Left lobe of liver (tissue), 2 donors: ENCODE measurements at regions not wholly inside any gene's neighbourhood (a gene's known extent, or its start where the extent isn't known, plus 50 kb on each side); places are given as distances from the start of the nearest gene placed in this dataset.

Source experiments
- ATAC-seq: fragments of 200-7000 bp; cut with Tn5 transposase; one replicate; pipeline ENCODE4 v1.9.1; 2020; ENCODE audit warnings: mild to moderate bottlenecking, moderate library complexity
- DNase-seq: peaks from one replicate; pipeline ENCODE4 v3.0.0-alpha.2; 2020; ENCODE audit warnings: low spot score
- donor health status: DM: no; HTN: no; CAD: no; lungs with moderate emphysema.
- donor health status: DM: no; HTN: yes; CAD: no.

DNA sequence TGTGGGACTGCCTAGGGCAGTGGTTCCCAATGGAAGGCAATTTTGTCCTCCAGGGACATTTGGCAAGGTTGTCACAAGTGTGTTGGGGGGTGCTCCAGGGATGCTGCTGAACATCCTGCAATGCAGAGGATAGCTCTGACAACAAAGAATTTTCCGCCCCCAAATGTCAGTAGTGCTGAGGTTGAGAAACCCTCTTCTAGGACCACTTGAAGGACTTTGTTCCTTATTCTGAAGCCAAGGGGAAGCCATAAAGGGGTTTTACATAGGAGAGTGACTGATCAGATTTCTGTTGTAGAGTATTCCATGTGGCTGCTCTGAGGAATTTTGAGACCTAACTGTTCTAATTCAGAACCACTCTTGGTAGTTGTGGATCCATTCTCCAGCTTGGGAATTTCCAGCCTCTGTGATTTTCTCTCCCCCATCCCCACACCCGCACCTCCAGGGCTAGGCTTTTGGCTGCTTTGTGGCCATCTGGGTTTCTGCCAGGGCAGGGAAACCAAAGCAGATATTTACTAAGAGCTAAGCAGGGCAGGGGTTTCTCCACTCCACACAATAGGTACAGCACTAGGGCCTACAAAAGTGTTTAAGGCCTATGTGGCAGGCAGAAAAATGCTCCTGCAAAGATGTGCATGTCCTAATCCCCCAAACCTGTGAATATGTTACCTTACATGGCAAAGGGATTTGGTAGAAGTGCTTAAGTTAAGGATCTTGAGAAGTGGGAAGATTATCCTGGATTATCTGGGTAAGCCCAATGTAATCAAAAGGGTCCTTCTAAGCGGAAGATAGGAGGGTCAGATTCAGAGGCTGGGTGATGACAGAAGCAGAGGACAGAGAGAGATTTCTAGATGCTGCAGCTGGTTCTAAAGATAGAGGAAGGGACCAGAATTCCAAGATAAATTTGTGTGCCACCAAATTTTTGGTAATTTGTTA is 135.4 kb downstream of the TMEM17 start:
- no peak for ATAC-seq
- DNase-seq, result no peak

GRCh38 chr2:62369541-62370202 is 136.3 kb downstream of the TMEM17 start:
- DNase-seq, result no peak
- no peak for ATAC-seq

DNA sequence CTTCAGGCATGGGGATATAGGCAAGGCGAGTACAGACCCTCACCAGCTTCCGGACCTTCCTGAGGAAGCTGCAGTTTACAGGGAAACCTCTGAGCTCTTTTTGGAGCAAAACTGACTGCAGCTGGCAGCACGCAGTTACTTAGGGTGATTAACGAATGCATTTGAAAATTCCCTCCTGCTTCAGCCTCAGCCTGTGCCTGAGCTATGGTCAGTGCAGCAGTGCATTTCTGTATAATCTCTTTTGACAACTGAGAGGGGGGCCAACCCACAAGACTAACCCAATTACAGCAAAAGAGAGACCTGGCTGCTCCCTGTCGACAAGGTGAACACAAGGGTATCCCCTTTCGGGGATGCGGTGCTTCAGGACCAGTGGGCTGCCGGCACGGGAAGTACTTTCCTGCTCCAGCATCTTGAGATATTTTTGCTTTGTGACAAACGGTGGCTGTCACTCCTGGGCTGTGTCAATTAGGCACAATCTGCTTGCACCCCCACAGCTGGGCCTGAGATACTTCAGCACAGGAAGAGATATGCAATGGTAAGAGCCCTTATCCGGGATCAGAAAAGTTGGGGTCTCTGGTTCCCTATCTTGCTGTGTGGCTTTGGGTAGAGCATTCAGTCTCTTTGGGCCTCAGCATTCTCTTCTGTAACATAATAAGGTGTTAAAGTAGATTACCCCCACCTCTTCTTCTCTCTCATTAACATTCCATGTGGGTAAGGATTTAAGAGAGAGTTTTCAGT is 141.0 kb downstream of the TMEM17 start:
- DNase-seq (no peak), ATAC-seq (no peak)

DNA sequence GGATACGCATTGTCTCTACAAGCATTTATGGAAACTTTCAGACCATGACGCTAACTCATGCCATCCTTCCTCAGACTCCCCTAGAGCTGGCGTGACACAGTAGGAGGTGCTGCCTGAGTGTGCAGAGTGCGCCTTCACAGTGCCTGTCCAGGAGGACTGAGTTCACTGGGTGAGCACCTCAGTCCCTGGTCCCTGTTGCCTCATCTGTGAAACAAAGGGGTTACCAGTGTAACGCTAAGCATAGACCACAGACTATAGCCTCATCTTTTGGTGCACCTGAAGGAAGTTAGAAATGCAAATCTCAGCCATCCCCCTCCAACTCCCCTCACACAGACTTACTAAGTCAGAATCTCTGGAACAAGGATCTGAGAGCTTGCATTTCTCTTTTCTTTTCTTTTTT is 142.8 kb downstream of the TMEM17 start:
- DNase-seq (no peak), ATAC-seq (no peak)

GRCh38 chr2:62362561-62362960 is 143.4 kb downstream of the TMEM17 start:
- DNase-seq (no peak), ATAC-seq (no peak)

GRCh38 chr2:62361964-62362363 is 144.0 kb downstream of the TMEM17 start:
- no peak for ATAC-seq
- no peak for DNase-seq

DNA sequence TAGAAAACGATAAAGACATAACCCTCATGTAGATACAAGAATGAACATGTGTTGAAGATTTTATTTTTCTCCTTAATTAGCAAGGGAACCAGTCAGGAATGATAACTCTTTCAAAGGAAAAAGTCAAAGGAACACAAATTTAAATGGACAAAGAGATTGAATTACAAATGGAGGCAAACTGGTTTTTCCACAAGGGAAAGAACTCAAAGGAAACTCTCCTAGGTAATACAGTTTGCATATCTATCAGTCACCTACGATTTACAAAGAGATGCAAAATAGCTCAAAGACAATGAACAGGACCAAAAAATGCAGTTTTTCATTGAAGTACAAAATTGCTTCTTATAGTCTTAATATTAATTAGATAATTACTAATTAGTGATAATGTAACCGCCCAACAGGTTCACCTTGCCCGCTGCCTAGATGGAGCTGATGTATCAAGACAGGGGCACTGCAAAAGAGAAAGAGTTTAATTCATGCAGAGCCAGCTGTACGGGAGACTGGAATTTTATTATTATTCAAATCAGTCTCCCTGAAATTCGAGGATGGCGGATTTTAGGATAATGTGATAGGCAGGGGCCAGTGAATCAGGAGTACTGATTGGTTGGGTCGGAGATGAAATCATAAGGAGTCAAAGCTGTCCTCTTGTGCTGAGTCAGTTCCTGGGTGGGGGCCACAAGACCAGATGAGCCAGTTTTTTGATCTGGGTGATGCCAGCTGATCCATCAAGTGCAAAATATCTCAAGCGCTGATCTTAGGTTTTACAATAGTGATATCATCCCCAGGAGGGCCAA is 151.0 kb downstream of the TMEM17 start:
- DNase-seq, result no peak
- ATAC-seq, result no peak

- ATAC-seq, result no peak
Measured at GRCh38 chr2:62352031-62352430, 154.0 kb downstream of the TMEM17 start.

DNA sequence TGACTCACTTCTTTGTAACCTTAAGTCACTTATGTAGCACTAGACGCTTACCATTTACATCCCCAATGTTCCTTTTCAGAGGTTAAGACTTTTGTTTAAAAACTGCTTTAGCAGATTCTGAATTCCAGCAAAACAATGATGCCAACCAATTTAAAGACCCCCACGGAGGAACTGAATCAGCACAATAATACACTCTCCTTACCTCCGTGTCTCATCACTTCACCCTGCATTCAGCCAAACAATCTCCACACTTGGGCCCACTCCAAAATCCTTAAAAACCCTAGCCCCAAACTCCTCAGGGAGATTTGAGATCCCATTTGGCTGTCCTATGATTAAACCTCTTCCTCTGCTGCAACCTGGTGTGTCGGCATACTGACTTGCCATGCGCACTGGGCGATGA is 153.9 kb downstream of the B3GNT2 start:
- DNase-seq (no peak), ATAC-seq (no peak)

More at GRCh38 chr2:62352031-62352430, 154.0 kb downstream of the TMEM17 start:
- DNase-seq, result no peak

GRCh38 chr2:62348700-62349099 is 152.8 kb downstream of the B3GNT2 start:
- no peak for DNase-seq
- ATAC-seq, result no peak

GRCh38 chr2:62347563-62348270 is 151.8 kb downstream of the B3GNT2 start:
- DNase-seq, result no peak
- no peak for ATAC-seq

DNA sequence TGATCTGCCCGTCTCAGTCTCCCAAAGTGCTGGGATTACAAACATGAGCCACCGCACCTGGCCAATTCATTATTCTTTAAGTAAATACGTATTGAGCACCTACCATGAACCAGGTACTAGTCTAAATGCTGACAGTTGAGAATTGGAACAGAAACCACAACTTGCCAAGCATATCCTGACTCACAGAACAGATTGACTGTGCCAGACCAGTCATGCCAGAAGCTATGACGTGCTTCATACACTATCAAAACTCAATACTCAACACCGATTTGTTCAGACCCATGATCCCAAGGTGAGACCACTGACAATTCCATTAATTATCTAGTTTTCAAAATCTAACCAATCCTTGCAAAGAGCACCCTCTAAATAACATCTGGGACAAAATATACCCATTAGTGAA is 148.6 kb downstream of the B3GNT2 start:
- ATAC-seq (peak; percentile 43), DNase-seq (no peak)

DNA sequence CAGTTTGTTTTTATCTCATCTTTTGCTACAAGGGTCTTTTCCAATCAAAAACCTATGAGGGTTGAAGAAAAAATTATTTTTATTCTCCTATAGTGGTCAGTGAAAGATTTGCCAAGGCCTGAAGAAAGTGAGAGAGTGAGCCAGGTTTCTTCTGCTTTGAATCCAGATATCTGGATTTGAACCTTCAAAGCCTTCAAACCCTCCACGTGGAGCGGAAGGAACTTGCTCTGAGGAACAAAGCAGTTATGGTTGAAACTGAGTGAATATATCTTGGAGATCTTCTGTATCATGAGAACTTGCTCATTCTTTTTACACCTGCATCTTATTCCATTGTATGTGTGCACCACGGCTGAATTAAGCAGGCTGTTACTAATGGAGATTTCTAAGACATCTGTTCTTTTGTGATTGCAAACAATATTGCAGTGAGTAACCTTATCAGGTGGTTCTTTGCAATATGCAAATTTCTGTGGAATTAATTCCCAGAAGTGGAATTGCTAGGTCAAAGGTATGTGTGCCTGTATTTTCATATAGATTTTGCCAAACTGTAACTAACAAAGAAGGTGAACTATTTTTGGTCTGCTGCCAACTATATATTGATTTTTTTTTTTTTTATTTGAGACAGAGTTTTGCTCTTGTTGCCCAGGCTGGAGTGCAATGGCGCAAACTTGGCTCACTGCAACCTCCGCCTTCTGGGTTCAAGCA is 147.9 kb downstream of the B3GNT2 start:
- ATAC-seq (peak; percentile 15), DNase-seq (no peak)

DNA sequence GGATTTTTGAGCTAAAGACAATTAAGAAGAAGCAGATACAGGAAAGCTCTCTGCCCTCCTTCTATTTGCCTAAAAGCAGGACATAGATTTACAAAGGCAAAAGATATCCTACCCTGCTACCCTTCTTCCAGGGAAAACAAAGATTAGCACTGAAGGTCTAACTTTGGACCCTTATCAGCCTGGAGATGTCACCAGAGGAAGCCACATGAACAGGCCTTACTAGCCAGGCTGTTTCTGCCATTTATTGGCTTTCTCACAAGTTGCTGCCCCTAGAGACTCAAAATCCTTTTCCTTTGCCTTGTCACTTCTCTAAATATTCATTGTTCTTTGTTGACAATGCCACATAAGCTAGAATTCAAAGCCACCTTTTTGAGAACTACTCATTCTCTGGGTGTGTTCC is 147.3 kb downstream of the B3GNT2 start:
- DNase-seq, result no peak
- no peak for ATAC-seq

GRCh38 chr2:62340994-62341484 is 145.1 kb downstream of the B3GNT2 start:
- DNase-seq (no peak), ATAC-seq (no peak)

DNA sequence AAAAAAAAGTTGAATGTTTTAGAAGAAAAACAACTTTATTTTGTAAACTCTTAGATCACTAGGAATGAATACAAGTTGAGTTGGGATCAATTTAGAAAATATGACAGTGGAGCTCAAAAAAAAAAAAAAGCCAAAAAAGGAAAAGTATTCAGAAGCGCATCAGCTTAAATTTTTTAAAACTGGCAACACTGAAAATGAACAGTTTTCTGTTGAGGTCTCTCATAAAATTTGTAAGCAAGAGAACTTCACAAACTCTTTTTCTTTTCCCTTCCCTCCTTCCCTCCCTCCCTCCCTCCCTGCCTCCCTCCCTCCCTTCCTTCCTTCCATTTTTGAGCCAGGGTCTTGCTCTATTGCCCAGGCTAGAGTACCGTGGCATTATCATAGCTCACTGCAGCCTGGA is 143.9 kb downstream of the B3GNT2 start:
- no peak for DNase-seq
- no peak for ATAC-seq

- ATAC-seq, result no peak
Measured at GRCh38 chr2:62339413-62339812, 143.5 kb downstream of the B3GNT2 start.

DNA sequence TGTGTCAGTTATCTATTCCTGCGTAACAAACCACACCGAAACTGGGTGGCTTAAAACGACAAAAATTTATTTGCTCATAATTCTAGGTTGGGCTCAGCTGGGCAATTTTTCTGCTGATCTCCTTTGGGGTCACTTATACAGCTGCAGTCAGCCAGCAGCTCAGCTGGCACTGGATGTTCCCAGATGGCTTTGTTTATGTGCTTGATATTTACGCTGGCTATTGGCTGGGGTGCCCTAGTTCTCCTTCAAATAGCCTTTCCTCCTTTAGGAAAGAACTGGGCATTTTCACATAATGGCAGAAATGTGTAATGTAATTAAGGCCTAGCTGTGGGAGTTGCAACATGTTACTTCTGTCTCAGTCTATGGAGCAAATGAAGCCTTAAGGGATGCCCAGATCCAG is 142.2 kb downstream of the B3GNT2 start:
- ATAC-seq (no peak), DNase-seq (no peak)

More at GRCh38 chr2:62339413-62339812, 143.5 kb downstream of the B3GNT2 start:
- DNase-seq, result no peak

DNA sequence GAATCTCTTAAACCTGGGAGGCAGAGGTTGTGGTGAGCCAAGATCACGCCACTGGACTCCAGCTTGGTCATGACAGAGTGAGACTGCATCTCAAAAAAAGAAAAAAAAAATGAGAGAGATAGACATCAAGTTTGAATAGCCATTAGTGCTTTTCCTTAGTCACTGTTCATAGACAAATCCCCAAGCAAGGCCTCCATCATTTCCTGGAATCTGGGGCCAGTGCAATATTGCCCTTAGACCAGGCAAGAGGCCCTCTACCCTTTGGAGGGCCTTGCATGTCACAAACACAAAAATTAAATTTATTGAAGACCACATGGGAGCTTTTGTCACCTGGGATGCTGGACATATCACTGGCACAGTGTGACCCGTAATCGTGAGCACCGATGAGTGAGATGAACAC is 141.5 kb downstream of the B3GNT2 start:
- no peak for ATAC-seq
- DNase-seq, result no peak
